NK-92 treated with Interleukin-12 subunit alpha and Interleukin-12 subunit beta, amount 100 ng/mL, for 24 hours (cell line): ENCODE measurements at regions not wholly inside any gene's neighbourhood (a gene's known extent, or its start where the extent isn't known, plus 50 kb on each side); places are given as distances from the start of the nearest gene placed in this dataset.

Source experiments
- DNase-seq: peaks from one replicate; lab custom pipeline; 2025; lab: John Stamatoyannopoulos, UW

- no peak for DNase-seq
Measured at GRCh38 chr13:44153496-44153895, 220.1 kb upstream of the SERP2 start.

GRCh38 chr13:44155422-44156293 lies 218.0 kb upstream of the SERP2 start:
- no peak for DNase-seq

GRCh38 chr13:44156294-44156658 lies 217.3 kb upstream of the SERP2 start:
- DNase-seq = no peak

GRCh38 chr13:44157606-44158005 lies 216.0 kb upstream of the SERP2 start:
- DNase-seq = no peak

- DNase-seq = no peak
Measured at GRCh38 chr13:44158098-44158521, 215.5 kb upstream of the SERP2 start.

GRCh38 chr13:44158881-44159632 lies 214.6 kb upstream of the SERP2 start:
- DNase-seq = no peak

- DNase-seq = no peak
Measured at GRCh38 chr13:44159633-44160279, 213.9 kb upstream of the SERP2 start.

GRCh38 chr13:44160591-44161191 lies 212.9 kb upstream of the SERP2 start:
- no peak for DNase-seq

GRCh38 chr13:44163108-44163507 lies 210.5 kb upstream of the SERP2 start:
- DNase-seq = no peak

- DNase-seq = no peak
Measured at GRCh38 chr13:44165221-44165888, 208.3 kb upstream of the SERP2 start.

GRCh38 chr13:44165889-44166496 lies 207.6 kb upstream of the SERP2 start:
- DNase-seq = no peak

GRCh38 chr13:44169018-44169911 lies 204.4 kb upstream of the SERP2 start:
- DNase-seq = no peak

- no peak for DNase-seq
Measured at GRCh38 chr13:44170731-44171130, 202.9 kb upstream of the SERP2 start.

GRCh38 chr13:44171156-44171555 lies 202.5 kb upstream of the SERP2 start:
- DNase-seq = no peak

- DNase-seq = no peak
Measured at GRCh38 chr13:44171861-44172260, 201.8 kb upstream of the SERP2 start.

GRCh38 chr13:44172281-44172810 lies 201.3 kb upstream of the SERP2 start:
- DNase-seq = no peak

- DNase-seq = no peak
Measured at GRCh38 chr13:44174769-44175425, 198.7 kb upstream of the SERP2 start.

- no peak for DNase-seq
Measured at GRCh38 chr13:44176173-44176572, 197.5 kb upstream of the SERP2 start.

GRCh38 chr13:44180876-44181536 lies 192.6 kb upstream of the SERP2 start:
- DNase-seq = no peak
